ENCODE measurements at regions not wholly inside any gene's neighbourhood (a gene's known extent, or its start where the extent isn't known, plus 50 kb on each side); places are given as distances from the start of the nearest gene placed in this dataset.

DNA sequence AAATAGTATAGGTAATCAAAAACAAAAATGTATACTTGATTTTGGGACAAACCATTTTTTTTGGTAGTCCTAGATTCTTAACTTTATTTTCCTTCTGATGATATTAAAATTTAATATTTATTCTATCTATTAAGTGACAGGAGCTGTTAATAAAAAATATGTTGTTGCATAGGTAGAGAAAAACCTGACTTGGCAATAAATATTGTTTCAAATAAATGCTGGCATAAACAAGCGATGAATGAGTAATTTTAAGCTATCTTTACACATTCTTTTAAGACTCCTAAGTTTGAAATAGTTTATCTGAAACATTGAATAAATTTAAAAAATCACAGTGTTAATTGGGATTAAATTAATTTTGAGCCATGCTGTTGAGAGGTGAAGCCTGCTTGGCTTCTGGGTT, 114.6 kb downstream of the GC start:
- Mint-ChIP-seq H3K27ac (no peak overlapping the region), H3K4me3 (no peak overlapping the region), H3K27me3 (peaks cover 8 to 16% of the 10 kb centered on the region in 2 donors), H3K4me1 (no peaks in the 10 kb centered on the region), H3K36me3 (no peaks in the 10 kb centered on the region), H3K9me3 (no peaks in the 10 kb centered on the region)
- Histone ChIP-seq H3K9me3 (no peaks in the 10 kb centered on the region), H3K27me3 (replicated peaks in 1 of 2; ENCODE audit: control insufficient read depth in 2 of 2, extremely low read depth in 1 of 2, insufficient read depth in 2 of 2, low read length in 1 of 2) (peaks cover 0 to 3% of the 10 kb centered on the region in 2 experiments), H3K4me1 (ENCODE audit: control insufficient read depth in 1 of 2, extremely low read depth in 1 of 2, insufficient read depth in 2 of 2, low read length in 2 of 2) (no peaks in the 10 kb centered on the region), H3K36me3 (ENCODE audit: control insufficient read depth in 2 of 2, extremely low read depth in 1 of 2, insufficient read depth in 1 of 2, low read length in 1 of 2) (no peaks in the 10 kb centered on the region), H3K27ac (ENCODE audit: low read length) (no peak overlapping the region), H3K4me3 (ENCODE audit: control insufficient read depth in 1 of 2, extremely low read depth in 1 of 2, low read length in 1 of 2) (no peak overlapping the region)
- no peak for ATAC-seq (replicated peaks in 1 of 4)
- CTCF ChIA-PET: no interaction called here
- POLR2A ChIA-PET: no interaction called here
- no CpG with 5 or more reads among the region's 1 CpG for WGBS (ENCODE audit: insufficient coverage)
- no peak for DNase-seq

DNA sequence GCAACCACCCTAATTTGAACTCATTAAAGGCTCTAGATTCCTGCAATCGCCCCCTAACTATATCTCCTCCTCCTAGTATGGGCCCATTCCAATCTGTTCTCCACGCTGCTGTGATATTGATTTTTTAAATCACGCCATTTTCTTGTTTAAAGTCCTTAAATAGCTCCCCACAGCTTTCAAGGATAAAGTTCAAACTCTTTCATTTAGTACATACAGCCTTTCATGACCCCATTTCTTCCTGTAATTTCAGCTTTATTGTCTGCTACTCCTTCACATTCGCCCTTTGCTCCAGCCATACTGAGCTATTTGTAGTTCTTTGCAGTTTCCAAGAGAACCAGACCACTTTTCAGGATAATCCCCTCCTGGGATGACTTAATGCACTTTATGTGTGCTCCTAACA, 118.5 kb downstream of the GC start:
- CTCF ChIA-PET: interaction anchor here in 1 of 2 donors (0.5 kb wide), 1 partner anchor 47 kb away, joined by 10 read pairs; no protein-coding TSS in a partner anchor

DNA sequence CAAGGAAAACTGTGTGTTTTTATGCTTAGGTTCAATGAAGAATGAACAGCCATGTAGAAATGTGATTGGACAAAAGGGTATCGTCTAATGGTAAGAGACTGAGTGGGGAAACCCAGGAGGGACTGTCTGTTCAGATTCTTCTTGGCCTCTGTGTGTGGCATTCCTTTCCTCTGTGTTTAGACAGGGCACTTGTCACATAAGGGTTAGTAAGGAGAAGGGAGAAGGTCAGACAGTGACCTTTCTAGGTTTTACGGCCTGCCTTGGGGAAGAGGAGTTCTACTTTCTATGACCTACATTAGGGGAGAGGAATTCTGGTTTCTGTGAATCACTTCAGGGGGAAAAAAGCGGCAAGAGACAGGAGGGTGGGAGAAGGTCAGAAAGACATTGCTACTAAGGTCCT, 119.5 kb downstream of the GC start:
- Mint-ChIP-seq H3K9me3 (no peaks in the 10 kb centered on the region), H3K4me3 (no peak overlapping the region), H3K27ac (no peak overlapping the region), H3K36me3 (no peaks in the 10 kb centered on the region), H3K27me3 (peaks cover 12 to 23% of the 10 kb centered on the region in 2 donors), H3K4me1 (no peaks in the 10 kb centered on the region)
- Histone ChIP-seq H3K9me3 (no peaks in the 10 kb centered on the region), H3K27me3 (replicated peaks in 1 of 2; ENCODE audit: control insufficient read depth in 2 of 2, extremely low read depth in 1 of 2, insufficient read depth in 2 of 2, low read length in 1 of 2) (peaks cover 0 to 5% of the 10 kb centered on the region in 2 experiments), H3K4me3 (ENCODE audit: control insufficient read depth in 1 of 2, extremely low read depth in 1 of 2, low read length in 1 of 2) (no peak overlapping the region), H3K36me3 (ENCODE audit: control insufficient read depth in 2 of 2, extremely low read depth in 1 of 2, insufficient read depth in 1 of 2, low read length in 1 of 2) (no peaks in the 10 kb centered on the region), H3K4me1 (ENCODE audit: control insufficient read depth in 1 of 2, extremely low read depth in 1 of 2, insufficient read depth in 2 of 2, low read length in 2 of 2) (no peaks in the 10 kb centered on the region), H3K27ac (ENCODE audit: low read length) (no peak overlapping the region)
- ChIA-PET POLR2A (no interaction called here), CTCF (no interaction called here)
- 68% methylated on average over 2 of the region's 3 CpGs for WGBS (ENCODE audit: insufficient coverage)
- no peak for DNase-seq
- no peak for ATAC-seq (replicated peaks in 1 of 4)

More for the DNA sequence above, 118.5 kb downstream of the GC start:
- H3K9me3 ChIP-seq: no peaks in the 10 kb centered on the region
- ATAC-seq (replicated peaks in 1 of 4): no peak
- POLR2A ChIA-PET: no interaction called here
- Mint-ChIP-seq H3K4me1 (no peaks in the 10 kb centered on the region), H3K9me3 (no peaks in the 10 kb centered on the region), H3K27me3 (peaks cover 12 to 23% of the 10 kb centered on the region in 2 donors), H3K4me3 (no peak overlapping the region), H3K27ac (no peak overlapping the region), H3K36me3 (no peaks in the 10 kb centered on the region)
- no peaks in the 10 kb centered on the region for H3K36me3 ChIP-seq (ENCODE audit: control insufficient read depth in 2 of 2, extremely low read depth in 1 of 2, insufficient read depth in 1 of 2, low read length in 1 of 2)
- H3K27ac ChIP-seq (ENCODE audit: low read length): no peak overlapping the region
- no peak overlapping the region for H3K4me3 ChIP-seq (ENCODE audit: control insufficient read depth in 1 of 2, extremely low read depth in 1 of 2, low read length in 1 of 2)
- DNase-seq: no peak
- H3K4me1 ChIP-seq (ENCODE audit: control insufficient read depth in 1 of 2, extremely low read depth in 1 of 2, insufficient read depth in 2 of 2, low read length in 2 of 2): no peaks in the 10 kb centered on the region
- peaks cover 0 to 5% of the 10 kb centered on the region in 2 experiments for H3K27me3 ChIP-seq (replicated peaks in 1 of 2; ENCODE audit: control insufficient read depth in 2 of 2, extremely low read depth in 1 of 2, insufficient read depth in 2 of 2, low read length in 1 of 2)
- 80% methylated on average over 2 of the region's 4 CpGs for WGBS (ENCODE audit: insufficient coverage)

DNA sequence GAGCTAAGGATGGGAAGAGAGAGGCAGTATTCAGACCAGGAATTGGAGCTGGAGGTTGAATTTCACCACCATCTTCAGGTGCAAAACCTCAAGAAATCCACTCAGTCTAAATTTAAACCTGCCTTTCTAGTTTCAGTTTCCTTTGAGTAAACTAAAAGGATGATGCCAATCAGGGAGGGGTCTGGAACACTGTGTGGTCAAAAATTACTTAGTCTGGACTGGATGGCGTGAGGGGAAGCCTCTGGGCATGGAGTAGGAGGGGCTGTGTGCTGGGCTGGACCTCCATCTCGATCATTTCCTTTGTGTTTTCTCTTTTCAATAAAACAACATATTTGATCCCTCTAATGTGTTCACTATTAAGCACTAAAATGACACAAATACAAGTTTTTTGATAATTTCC, 120.1 kb downstream of the GC start:
- no peaks in the 10 kb centered on the region for H3K36me3 ChIP-seq (ENCODE audit: control insufficient read depth in 2 of 2, extremely low read depth in 1 of 2, insufficient read depth in 1 of 2, low read length in 1 of 2)
- Mint-ChIP-seq H3K4me3 (no peak overlapping the region), H3K36me3 (no peaks in the 10 kb centered on the region), H3K4me1 (no peaks in the 10 kb centered on the region), H3K27ac (no peak overlapping the region), H3K9me3 (no peaks in the 10 kb centered on the region), H3K27me3 (peaks cover 12 to 23% of the 10 kb centered on the region in 2 donors)
- DNase-seq: no peak
- WGBS (ENCODE audit: insufficient coverage): no CpG with 5 or more reads among the region's 2 CpGs
- CTCF ChIA-PET: interaction anchor here in 1 of 2 donors (0.6 kb wide), 1 partner anchor 475 kb away, joined by 12 read pairs; no protein-coding TSS in a partner anchor
- no peaks in the 10 kb centered on the region for H3K4me1 ChIP-seq (ENCODE audit: control insufficient read depth in 1 of 2, extremely low read depth in 1 of 2, insufficient read depth in 2 of 2, low read length in 2 of 2)
- H3K27ac ChIP-seq (ENCODE audit: low read length): no peak overlapping the region
- ATAC-seq (replicated peaks in 1 of 4): no peak
- peaks cover 0 to 5% of the 10 kb centered on the region in 2 experiments for H3K27me3 ChIP-seq (replicated peaks in 1 of 2; ENCODE audit: control insufficient read depth in 2 of 2, extremely low read depth in 1 of 2, insufficient read depth in 2 of 2, low read length in 1 of 2)
- H3K4me3 ChIP-seq (ENCODE audit: control insufficient read depth in 1 of 2, extremely low read depth in 1 of 2, low read length in 1 of 2): no peak overlapping the region
- POLR2A ChIA-PET: interaction anchor here in 1 of 2 donors (0.6 kb wide), 1 partner anchor 110 kb away, joined by 10 read pairs; no protein-coding TSS in a partner anchor
- H3K9me3 ChIP-seq: no peaks in the 10 kb centered on the region

DNA sequence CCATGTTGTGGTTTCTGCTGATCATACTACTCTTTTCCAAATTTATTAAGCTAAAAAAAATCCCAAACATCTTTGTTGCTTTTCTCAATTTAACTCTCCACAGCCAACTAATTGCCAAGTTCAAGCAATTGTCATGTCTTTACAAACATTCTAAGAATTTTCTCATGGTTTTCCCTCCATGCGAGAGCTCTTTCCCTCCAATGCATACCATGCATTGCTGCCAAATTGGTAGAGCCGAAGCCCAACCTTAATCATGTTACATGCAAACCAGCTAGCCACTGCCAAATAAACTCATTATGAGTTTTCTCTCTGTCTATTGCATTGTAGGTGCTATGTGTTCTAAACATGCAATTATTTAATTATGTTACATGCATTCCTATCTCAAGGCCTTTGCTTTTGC, 123.9 kb downstream of the GC start:
- CTCF ChIA-PET: no interaction called here

DNA sequence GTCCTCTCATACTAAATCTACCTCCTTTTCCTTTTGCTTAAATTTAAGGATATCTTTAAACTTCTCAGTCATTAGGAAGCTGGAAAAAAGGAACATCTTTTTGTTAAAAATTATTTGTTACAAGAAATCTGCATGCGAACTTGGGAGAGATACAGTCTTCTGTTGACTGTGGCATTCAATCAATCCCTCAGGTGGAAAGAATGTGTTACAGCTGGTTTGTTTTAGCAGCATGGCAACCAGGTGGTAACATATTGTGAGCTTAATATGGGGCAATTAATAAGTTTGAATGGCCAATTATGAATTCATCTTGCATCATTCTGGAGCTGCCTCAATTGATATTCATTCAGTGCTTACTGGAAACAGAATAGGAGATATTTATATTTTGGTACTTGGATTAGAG, 135.0 kb downstream of the GC start:
- ATAC-seq (replicated peaks in 1 of 4): no peak
- POLR2A ChIA-PET: no interaction called here

More for the DNA sequence above, 123.9 kb downstream of the GC start:
- POLR2A ChIA-PET: interaction anchor here in 1 of 2 donors (0.6 kb wide), 1 partner anchor 335 kb away, joined by 4 read pairs; no protein-coding TSS in a partner anchor
- Mint-ChIP-seq H3K4me1 (no peaks in the 10 kb centered on the region), H3K27me3 (peaks cover 3 to 10% of the 10 kb centered on the region in 2 donors), H3K27ac (no peak overlapping the region), H3K36me3 (no peaks in the 10 kb centered on the region), H3K4me3 (no peak overlapping the region), H3K9me3 (no peaks in the 10 kb centered on the region)
- WGBS (ENCODE audit: insufficient coverage): 100% methylated on average over 1 of the region's 2 CpGs
- Histone ChIP-seq H3K9me3 (no peaks in the 10 kb centered on the region), H3K36me3 (ENCODE audit: control insufficient read depth in 2 of 2, extremely low read depth in 1 of 2, insufficient read depth in 1 of 2, low read length in 1 of 2) (no peaks in the 10 kb centered on the region), H3K27me3 (replicated peaks in 1 of 2; ENCODE audit: control insufficient read depth in 2 of 2, extremely low read depth in 1 of 2, insufficient read depth in 2 of 2, low read length in 1 of 2) (peaks cover 0 to 2% of the 10 kb centered on the region in 2 experiments), H3K4me3 (ENCODE audit: control insufficient read depth in 1 of 2, extremely low read depth in 1 of 2, low read length in 1 of 2) (no peak overlapping the region), H3K4me1 (ENCODE audit: control insufficient read depth in 1 of 2, extremely low read depth in 1 of 2, insufficient read depth in 2 of 2, low read length in 2 of 2) (no peaks in the 10 kb centered on the region), H3K27ac (ENCODE audit: low read length) (no peak overlapping the region)
- no peak for ATAC-seq (replicated peaks in 1 of 4)
- no peak for DNase-seq

DNA sequence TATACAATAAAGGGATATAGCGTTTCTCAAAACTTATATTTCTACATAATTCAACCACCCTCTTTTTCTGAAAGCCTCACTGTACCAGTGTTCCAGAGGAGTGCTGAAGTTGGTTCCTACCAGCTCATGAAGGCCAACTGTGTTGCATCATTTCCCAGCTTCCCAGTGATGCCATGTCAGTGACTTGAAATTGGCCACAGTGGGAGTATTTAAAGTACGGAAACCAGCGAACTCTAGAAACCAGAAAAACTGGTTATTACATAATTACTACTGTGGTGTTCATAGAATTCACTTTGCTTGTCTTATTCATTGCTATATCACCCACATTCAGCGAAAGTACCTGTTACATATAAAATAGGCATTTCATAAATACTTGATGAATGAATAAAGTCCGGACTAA, 135.4 kb downstream of the GC start:
- Mint-ChIP-seq H3K4me1 (no peaks in the 10 kb centered on the region), H3K36me3 (no peaks in the 10 kb centered on the region), H3K4me3 (no peak overlapping the region), H3K27ac (no peak overlapping the region), H3K27me3 (peaks cover 3 to 7% of the 10 kb centered on the region in 2 donors), H3K9me3 (no peaks in the 10 kb centered on the region)
- Histone ChIP-seq H3K27me3 (replicated peaks in 1 of 2; ENCODE audit: control insufficient read depth in 2 of 2, extremely low read depth in 1 of 2, insufficient read depth in 2 of 2, low read length in 1 of 2) (no peaks in the 10 kb centered on the region), H3K36me3 (ENCODE audit: control insufficient read depth in 2 of 2, extremely low read depth in 1 of 2, insufficient read depth in 1 of 2, low read length in 1 of 2) (no peaks in the 10 kb centered on the region), H3K4me1 (ENCODE audit: control insufficient read depth in 1 of 2, extremely low read depth in 1 of 2, insufficient read depth in 2 of 2, low read length in 2 of 2) (no peaks in the 10 kb centered on the region), H3K4me3 (ENCODE audit: control insufficient read depth in 1 of 2, extremely low read depth in 1 of 2, low read length in 1 of 2) (no peak overlapping the region), H3K9me3 (no peaks in the 10 kb centered on the region), H3K27ac (ENCODE audit: low read length) (no peak overlapping the region)
- ChIA-PET CTCF (no interaction called here), POLR2A (no interaction called here)
- no CpG with 5 or more reads among the region's 5 CpGs for WGBS (ENCODE audit: insufficient coverage)
- no peak for DNase-seq
- ATAC-seq (replicated peaks in 1 of 4): no peak

More for the DNA sequence above, 135.0 kb downstream of the GC start:
- H3K4me1 Mint-ChIP-seq: no peaks in the 10 kb centered on the region
- no peak overlapping the region for H3K4me3 Mint-ChIP-seq
- Histone ChIP-seq H3K4me3 (ENCODE audit: control insufficient read depth in 1 of 2, extremely low read depth in 1 of 2, low read length in 1 of 2) (no peak overlapping the region), H3K27me3 (replicated peaks in 1 of 2; ENCODE audit: control insufficient read depth in 2 of 2, extremely low read depth in 1 of 2, insufficient read depth in 2 of 2, low read length in 1 of 2) (no peaks in the 10 kb centered on the region), H3K27ac (ENCODE audit: low read length) (no peak overlapping the region), H3K9me3 (no peaks in the 10 kb centered on the region), H3K36me3 (ENCODE audit: control insufficient read depth in 2 of 2, extremely low read depth in 1 of 2, insufficient read depth in 1 of 2, low read length in 1 of 2) (no peaks in the 10 kb centered on the region), H3K4me1 (ENCODE audit: control insufficient read depth in 1 of 2, extremely low read depth in 1 of 2, insufficient read depth in 2 of 2, low read length in 2 of 2) (no peaks in the 10 kb centered on the region)
- H3K27me3 Mint-ChIP-seq: peaks cover 3 to 7% of the 10 kb centered on the region in 2 donors
- no peaks in the 10 kb centered on the region for H3K9me3 Mint-ChIP-seq
- WGBS (ENCODE audit: insufficient coverage): no CpG with 5 or more reads among the region's 1 CpG
- DNase-seq: no peak
- no peaks in the 10 kb centered on the region for H3K36me3 Mint-ChIP-seq
- CTCF ChIA-PET: no interaction called here
- H3K27ac Mint-ChIP-seq: no peak overlapping the region
